ENCODE measurements at regions not wholly inside any gene's neighbourhood (a gene's known extent, or its start where the extent isn't known, plus 50 kb on each side); places are given as distances from the start of the nearest gene placed in this dataset.
"Not testable (repeated sequence)": the region's sequence is repeated elsewhere in the genome, so short reads cannot be mapped to it uniquely, and the experiment has no call there.

GRCh38 chr5:18244309-18244708 lies 610.0 kb downstream of the TAF11L14 start:
- H3K9me3 ChIP-seq (ENCODE audit: control insufficient read depth, insufficient read depth, low read length), result peaks cover 3% of the 10 kb centered on the region; the same call in 1 of the 2 replicates
- H3K4me1 ChIP-seq (ENCODE audit: control insufficient read depth, insufficient read depth, low read length), result no peaks in the 10 kb centered on the region
- H3K27ac ChIP-seq (ENCODE audit: low read depth, low read length), result no peak overlapping the region
- no peaks in the 10 kb centered on the region for H3K36me3 ChIP-seq (ENCODE audit: control insufficient read depth, insufficient read depth, low read length)
- H3K9ac ChIP-seq (ENCODE audit: low read depth, low read length), result no peak overlapping the region
- no peaks in the 10 kb centered on the region for H3K27me3 ChIP-seq (ENCODE audit: control insufficient read depth, insufficient read depth, low read length)
- H3K4me3 ChIP-seq (ENCODE audit: low read depth, low read length), result no peak overlapping the region

GRCh38 chr5:18252559-18252958 lies 618.3 kb downstream of the TAF11L14 start:
- Histone ChIP-seq H3K27me3 (ENCODE audit: control insufficient read depth, insufficient read depth, low read length) (no peaks in the 10 kb centered on the region), H3K27ac (ENCODE audit: low read depth, low read length) (no peak overlapping the region), H3K4me1 (ENCODE audit: control insufficient read depth, insufficient read depth, low read length) (no peaks in the 10 kb centered on the region), H3K9me3 (ENCODE audit: control insufficient read depth, insufficient read depth, low read length) (peaks cover 35% of the 10 kb centered on the region), H3K9ac (ENCODE audit: low read depth, low read length) (no peak overlapping the region), H3K4me3 (ENCODE audit: low read depth, low read length) (no peak overlapping the region), H3K36me3 (ENCODE audit: control insufficient read depth, insufficient read depth, low read length) (no peaks in the 10 kb centered on the region)

- H3K27me3 ChIP-seq (ENCODE audit: control insufficient read depth, insufficient read depth, low read length), result no peaks in the 10 kb centered on the region
- no peaks in the 10 kb centered on the region for H3K36me3 ChIP-seq (ENCODE audit: control insufficient read depth, insufficient read depth, low read length)
- no peaks in the 10 kb centered on the region for H3K4me1 ChIP-seq (ENCODE audit: control insufficient read depth, insufficient read depth, low read length)
- H3K27ac ChIP-seq (ENCODE audit: low read depth, low read length), result no peak overlapping the region
- H3K4me3 ChIP-seq (ENCODE audit: low read depth, low read length), result no peak overlapping the region
- peaks cover 3% of the 10 kb centered on the region; the same call in 1 of the 2 replicates for H3K9me3 ChIP-seq (ENCODE audit: control insufficient read depth, insufficient read depth, low read length)
- H3K9ac ChIP-seq (ENCODE audit: low read depth, low read length), result no peak overlapping the region
Measured at GRCh38 chr5:18264126-18264882, 630.0 kb downstream of the TAF11L14 start.

GRCh38 chr5:18270635-18271338 lies 636.5 kb downstream of the TAF11L14 start:
- H3K36me3 ChIP-seq (ENCODE audit: control insufficient read depth, insufficient read depth, low read length), result no peaks in the 10 kb centered on the region
- H3K9ac ChIP-seq (ENCODE audit: low read depth, low read length), result no peak overlapping the region
- no peak overlapping the region for H3K4me3 ChIP-seq (ENCODE audit: low read depth, low read length)
- no peaks in the 10 kb centered on the region for H3K4me1 ChIP-seq (ENCODE audit: control insufficient read depth, insufficient read depth, low read length)
- H3K9me3 ChIP-seq (ENCODE audit: control insufficient read depth, insufficient read depth, low read length), result 0 out of 2 replicates have a peak, but pooled peaks cover 4% of the 10 kb centered on the region
- no peaks in the 10 kb centered on the region for H3K27me3 ChIP-seq (ENCODE audit: control insufficient read depth, insufficient read depth, low read length)
- no peak overlapping the region for H3K27ac ChIP-seq (ENCODE audit: low read depth, low read length)

- Histone ChIP-seq H3K4me3 (ENCODE audit: low read depth, low read length) (no peak overlapping the region), H3K36me3 (ENCODE audit: control insufficient read depth, insufficient read depth, low read length) (no peaks in the 10 kb centered on the region), H3K4me1 (ENCODE audit: control insufficient read depth, insufficient read depth, low read length) (no peaks in the 10 kb centered on the region), H3K9ac (ENCODE audit: low read depth, low read length) (no peak overlapping the region), H3K27me3 (ENCODE audit: control insufficient read depth, insufficient read depth, low read length) (no peaks in the 10 kb centered on the region), H3K9me3 (ENCODE audit: control insufficient read depth, insufficient read depth, low read length) (0 out of 2 replicates have a peak, but pooled peaks cover 4% of the 10 kb centered on the region), H3K27ac (ENCODE audit: low read depth, low read length) (no peak overlapping the region)
Measured at GRCh38 chr5:18276939-18277338, 642.7 kb downstream of the TAF11L14 start.

- Histone ChIP-seq H3K4me1 (ENCODE audit: control insufficient read depth, insufficient read depth, low read length) (no peaks in the 10 kb centered on the region), H3K36me3 (ENCODE audit: control insufficient read depth, insufficient read depth, low read length) (no peaks in the 10 kb centered on the region)
Measured at GRCh38 chr5:18281947-18282581, 647.8 kb downstream of the TAF11L14 start.

GRCh38 chr5:18285257-18285656 lies 651.0 kb downstream of the TAF11L14 start:
- no peaks in the 10 kb centered on the region for H3K4me1 ChIP-seq (ENCODE audit: control insufficient read depth, insufficient read depth, low read length)
- H3K36me3 ChIP-seq (ENCODE audit: control insufficient read depth, insufficient read depth, low read length), result no peaks in the 10 kb centered on the region
- H3K9ac ChIP-seq (ENCODE audit: low read depth, low read length), result no peak overlapping the region
- no peaks in the 10 kb centered on the region for H3K27me3 ChIP-seq (ENCODE audit: control insufficient read depth, insufficient read depth, low read length)
- H3K4me3 ChIP-seq (ENCODE audit: low read depth, low read length), result no peak overlapping the region
- H3K27ac ChIP-seq (ENCODE audit: low read depth, low read length), result no peak overlapping the region
- no peaks in the 10 kb centered on the region for H3K9me3 ChIP-seq (ENCODE audit: control insufficient read depth, insufficient read depth, low read length)

More at GRCh38 chr5:18281947-18282581, 647.8 kb downstream of the TAF11L14 start:
- Histone ChIP-seq H3K9ac (ENCODE audit: low read depth, low read length) (no peak overlapping the region), H3K4me3 (ENCODE audit: low read depth, low read length) (no peak overlapping the region), H3K9me3 (ENCODE audit: control insufficient read depth, insufficient read depth, low read length) (no peaks in the 10 kb centered on the region), H3K27ac (ENCODE audit: low read depth, low read length) (no peak overlapping the region), H3K27me3 (ENCODE audit: control insufficient read depth, insufficient read depth, low read length) (no peaks in the 10 kb centered on the region)

- Histone ChIP-seq H3K27me3 (ENCODE audit: control insufficient read depth, insufficient read depth, low read length) (no peaks in the 10 kb centered on the region), H3K9ac (ENCODE audit: low read depth, low read length) (no peak overlapping the region), H3K27ac (ENCODE audit: low read depth, low read length) (no peak overlapping the region), H3K36me3 (ENCODE audit: control insufficient read depth, insufficient read depth, low read length) (no peaks in the 10 kb centered on the region), H3K4me3 (ENCODE audit: low read depth, low read length) (no peak overlapping the region), H3K4me1 (ENCODE audit: control insufficient read depth, insufficient read depth, low read length) (no peaks in the 10 kb centered on the region), H3K9me3 (ENCODE audit: control insufficient read depth, insufficient read depth, low read length) (no peaks in the 10 kb centered on the region)
Measured at GRCh38 chr5:18292146-18292545, 657.9 kb downstream of the TAF11L14 start.

GRCh38 chr5:18295696-18296095 lies 661.4 kb downstream of the TAF11L14 start:
- not testable (repeated sequence) for H3K27me3 ChIP-seq (ENCODE audit: control insufficient read depth, insufficient read depth, low read length); H3K9ac ChIP-seq (ENCODE audit: low read depth, low read length); H3K36me3 ChIP-seq (ENCODE audit: control insufficient read depth, insufficient read depth, low read length); H3K27ac ChIP-seq (ENCODE audit: low read depth, low read length); H3K4me3 ChIP-seq (ENCODE audit: low read depth, low read length); H3K9me3 ChIP-seq (ENCODE audit: control insufficient read depth, insufficient read depth, low read length)
- peaks cover 20% of the 10 kb centered on the region for H3K4me1 ChIP-seq (ENCODE audit: control insufficient read depth, insufficient read depth, low read length)

- Histone ChIP-seq H3K4me3 (ENCODE audit: low read depth, low read length) (no peak overlapping the region), H3K36me3 (ENCODE audit: control insufficient read depth, insufficient read depth, low read length) (no peaks in the 10 kb centered on the region), H3K9ac (ENCODE audit: low read depth, low read length) (no peak overlapping the region), H3K4me1 (ENCODE audit: control insufficient read depth, insufficient read depth, low read length) (peaks cover 20% of the 10 kb centered on the region), H3K27me3 (ENCODE audit: control insufficient read depth, insufficient read depth, low read length) (no peaks in the 10 kb centered on the region), H3K9me3 (ENCODE audit: control insufficient read depth, insufficient read depth, low read length) (no peaks in the 10 kb centered on the region), H3K27ac (ENCODE audit: low read depth, low read length) (peak overlapping the region; percentile 6)
Measured at GRCh38 chr5:18299166-18299565, 664.9 kb downstream of the TAF11L14 start.
